ENCODE measurements at regions not wholly inside any gene's neighbourhood (a gene's known extent, or its start where the extent isn't known, plus 50 kb on each side); places are given as distances from the start of the nearest gene placed in this dataset.

- no peak for DNase-seq
Measured at GRCh38 chr11:130719220-130719915, 196.9 kb downstream of the SNX19 start.

DNA sequence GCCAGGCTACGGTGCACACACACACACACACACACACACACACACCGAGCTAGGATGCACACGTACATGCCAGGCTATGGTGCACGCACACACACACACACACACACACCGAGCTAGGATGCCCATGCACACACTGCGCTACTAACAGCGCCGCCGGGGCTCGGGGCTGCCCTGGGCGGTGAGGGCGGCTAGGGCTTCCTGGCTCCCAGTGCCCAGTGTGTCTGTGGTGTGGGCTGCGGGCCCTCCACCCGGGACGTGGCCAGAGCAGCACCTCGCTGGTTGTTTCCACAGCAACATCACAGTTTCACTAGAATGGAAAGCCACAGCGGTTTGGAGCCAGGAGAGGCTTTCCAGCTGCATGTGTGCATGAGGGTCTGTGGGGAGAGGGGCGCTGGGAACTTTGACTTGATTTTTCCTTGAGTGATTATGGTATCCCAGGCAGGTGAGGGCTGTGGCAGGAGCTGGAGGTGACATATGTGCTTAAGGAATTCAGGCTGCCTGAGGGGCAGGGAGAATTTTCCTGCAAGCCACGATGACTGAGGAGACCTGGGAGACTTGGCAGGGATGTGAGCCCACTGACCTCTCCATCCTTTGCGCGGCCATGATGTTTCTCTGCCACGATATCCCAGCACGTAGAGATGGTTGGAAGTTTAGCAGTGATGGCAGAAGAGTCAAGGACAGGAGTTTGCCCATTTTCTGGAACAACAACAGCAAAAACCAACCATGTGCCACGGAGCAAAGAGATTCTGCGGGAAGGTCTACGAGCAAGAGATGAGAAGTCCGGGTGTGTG lies 195.9 kb downstream of the SNX19 start:
- DNase-seq, result no peak

DNA sequence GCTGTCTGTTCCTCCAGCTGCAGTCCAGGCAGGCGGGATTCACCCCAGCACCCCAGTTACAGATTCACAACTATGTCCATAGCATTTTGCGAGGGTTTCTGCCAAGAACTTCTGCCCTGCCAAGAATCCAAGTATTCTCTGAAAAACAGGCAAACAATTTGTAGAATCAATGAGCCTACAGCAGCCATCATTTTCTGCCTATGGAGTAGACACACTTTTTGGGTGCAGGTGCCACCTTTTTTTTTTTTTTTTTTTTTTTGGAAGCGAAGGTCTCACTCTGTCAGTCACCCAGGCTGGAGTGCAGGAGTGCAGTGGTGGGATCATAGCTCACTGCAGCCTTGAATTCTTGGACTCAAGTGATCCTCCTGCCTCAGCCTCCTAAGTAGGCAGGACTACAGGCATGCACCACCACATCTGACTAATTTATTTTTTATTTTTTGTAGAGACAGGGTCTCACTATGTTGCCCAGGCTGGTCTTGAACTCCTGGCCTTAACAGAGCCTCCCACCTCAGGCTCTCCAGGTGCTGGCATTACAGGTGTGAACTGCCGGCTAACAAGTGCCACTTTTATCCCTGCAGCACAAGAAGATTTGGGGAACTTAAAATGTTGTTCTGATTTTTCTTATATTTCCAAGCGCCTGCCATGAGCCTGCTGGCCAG lies 195.1 kb downstream of the SNX19 start:
- DNase-seq, result no peak

DNA sequence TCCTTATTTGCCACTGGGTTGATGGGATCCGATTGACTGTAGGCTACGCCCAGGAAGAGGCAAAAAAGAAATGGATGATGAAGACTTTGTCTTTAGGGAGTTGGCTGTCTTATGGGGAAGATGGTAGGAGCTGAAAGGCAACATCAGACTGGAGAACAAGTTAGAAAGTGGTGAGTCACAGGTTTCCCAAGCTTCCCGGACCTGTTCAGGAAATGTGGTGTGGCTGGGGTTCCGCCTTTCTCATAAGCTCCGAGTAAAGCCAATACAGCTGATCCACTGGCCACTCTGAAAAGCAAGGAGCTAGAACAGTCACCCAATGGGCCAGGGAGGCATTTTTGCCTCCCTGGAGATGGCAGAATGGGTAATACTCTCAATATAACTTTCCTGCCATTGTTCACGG lies 194.5 kb downstream of the SNX19 start:
- DNase-seq, result no peak

DNA sequence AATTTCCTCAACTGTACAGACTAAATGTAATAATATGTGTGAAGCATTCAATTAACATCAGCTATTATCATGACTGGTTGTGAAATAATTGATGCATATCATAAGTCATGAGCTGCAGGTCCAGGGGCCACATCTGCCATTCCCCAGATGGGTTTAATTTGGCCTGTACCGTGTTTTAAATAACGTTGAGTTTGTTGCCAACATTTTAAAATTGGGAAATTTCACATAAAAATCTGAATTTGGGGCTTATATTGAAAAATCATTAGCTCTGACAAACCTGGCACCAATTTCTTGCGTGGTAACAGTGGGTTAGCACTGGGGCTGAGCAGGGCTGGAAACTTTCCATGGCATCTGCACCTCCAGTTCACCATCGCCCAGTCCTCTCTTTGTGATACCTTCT lies 193.9 kb downstream of the SNX19 start:
- DNase-seq, result no peak

- DNase-seq, result no peak
Measured at GRCh38 chr11:130725421-130726233, 190.7 kb downstream of the SNX19 start.

DNA sequence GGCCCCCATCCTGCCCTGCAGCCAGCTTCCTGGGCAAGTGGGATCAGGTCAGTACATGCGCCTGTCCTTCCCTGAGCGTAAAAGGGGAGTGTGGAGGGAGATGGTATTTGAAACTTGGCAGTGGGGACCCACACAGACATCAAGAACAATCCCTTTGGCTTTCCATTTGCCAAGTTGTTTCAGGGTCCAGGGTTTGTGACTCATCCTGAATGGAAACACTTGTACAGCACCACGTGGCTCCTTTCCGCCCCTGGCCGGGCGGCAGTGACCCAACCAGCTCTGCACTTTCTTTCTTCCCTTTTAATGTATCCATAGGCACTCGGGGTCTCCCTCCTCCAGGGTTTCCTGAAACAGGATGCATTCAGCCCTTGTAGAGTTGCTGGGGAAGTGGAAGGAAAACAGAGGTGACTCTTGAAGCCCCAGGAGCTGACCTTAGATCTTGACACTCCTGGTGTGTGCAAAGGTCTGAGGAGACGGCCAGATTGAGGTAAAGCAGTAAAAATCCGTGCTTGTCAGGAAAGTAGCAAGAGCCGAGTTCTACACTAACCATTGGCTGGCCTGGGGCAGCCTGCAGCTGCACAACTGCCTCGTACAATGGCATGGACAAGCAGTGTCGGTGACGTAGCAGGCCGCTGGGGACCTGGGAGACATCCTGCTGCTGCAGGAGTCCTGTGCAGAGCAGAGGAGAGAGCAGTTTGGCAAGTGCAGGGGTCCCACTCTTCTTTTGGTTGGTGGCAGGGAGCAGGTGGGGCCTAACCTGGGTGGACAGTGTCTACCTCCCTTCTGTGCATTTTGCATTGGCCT lies 189.8 kb downstream of the SNX19 start:
- DNase-seq, result no peak

DNA sequence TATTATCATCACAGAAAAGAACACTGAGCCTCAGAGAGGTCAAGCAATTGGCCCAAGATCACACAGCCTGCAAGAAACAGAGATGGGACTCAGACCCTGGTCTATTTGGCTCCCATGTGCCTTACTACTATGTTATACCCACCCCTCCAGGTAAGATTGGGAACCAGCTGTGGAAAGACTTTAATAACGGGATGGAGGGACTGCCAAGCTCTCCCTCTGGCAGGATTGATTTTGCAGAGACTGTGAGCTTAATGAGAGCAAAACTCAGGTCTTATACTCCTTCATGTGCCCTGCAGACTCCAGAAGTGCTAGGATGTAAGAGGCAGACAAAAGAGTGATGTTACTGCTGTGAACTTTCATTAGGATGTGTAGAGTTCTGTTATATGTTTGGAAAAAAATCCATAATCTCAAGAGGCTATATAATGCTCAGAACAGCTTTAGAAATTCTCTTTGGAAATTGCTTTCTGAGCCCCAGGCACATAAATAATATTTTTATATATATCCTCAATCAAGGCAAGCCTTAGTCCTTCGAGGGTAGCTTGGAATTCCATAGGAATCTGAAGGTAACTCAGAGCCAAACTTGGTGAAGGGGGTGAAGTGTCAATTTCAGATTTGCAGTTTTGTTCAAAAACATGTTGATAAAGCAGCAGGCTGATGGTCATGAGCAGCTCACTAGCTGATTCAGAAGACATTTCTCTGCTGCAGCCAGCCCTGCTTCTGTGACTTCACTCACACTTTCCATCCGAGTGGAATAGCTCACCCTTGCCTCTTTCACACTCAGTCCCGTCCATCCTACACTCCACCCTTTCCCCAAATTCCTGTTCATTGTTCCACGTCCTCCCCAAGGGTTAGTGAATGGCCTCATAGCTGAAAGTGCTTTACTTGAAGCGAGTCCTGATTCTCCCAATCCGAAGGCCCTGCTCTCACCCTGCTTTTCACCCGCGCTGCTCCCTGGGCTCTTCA lies 188.8 kb downstream of the SNX19 start:
- no peak for DNase-seq

DNA sequence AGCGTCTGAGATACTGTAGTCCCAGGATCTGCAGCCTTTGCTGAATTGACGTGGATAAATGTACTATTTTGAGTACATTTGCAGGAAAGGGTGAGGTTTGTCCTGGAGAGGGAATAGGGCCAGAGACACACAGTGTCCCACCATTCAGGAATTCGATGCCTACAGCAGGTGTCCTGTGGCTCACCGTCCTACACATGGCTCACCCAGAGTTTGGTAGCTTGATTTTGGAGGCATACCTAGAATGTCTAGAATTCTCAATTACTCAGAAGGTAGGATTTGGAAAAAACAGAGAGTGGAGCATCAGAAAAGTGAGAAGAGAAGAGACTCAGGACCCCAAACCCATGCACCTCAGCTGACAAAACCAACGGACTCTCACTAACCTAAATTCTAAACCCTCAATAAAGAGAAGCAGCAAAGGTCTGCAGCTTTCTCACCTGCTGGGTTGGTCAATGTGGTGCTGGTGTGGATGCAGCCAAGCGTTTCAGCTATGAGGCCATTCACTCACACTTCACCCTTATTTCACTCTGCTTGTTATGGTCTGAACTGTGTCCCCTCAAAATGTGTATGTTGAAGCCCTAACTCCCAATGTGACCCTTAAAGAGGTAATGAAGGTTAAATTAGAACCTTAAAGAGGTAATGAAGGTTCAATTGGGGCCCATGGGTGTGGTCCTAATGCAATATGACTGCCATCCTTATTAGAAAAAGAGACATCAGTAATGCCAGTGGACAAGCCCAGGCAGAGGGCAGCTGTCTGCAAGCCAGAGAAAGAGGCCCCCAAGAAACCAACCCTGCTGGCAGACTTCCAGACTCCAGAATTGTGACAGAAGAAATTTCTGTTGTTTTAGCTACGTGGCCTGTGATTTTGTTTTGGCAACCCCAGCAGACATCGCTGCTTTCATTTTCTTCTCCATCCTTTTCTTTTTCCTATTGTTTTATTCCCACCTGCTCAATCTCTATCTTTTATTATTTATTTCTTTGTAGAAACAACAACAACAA lies 187.8 kb downstream of the SNX19 start:
- no peak for DNase-seq

DNA sequence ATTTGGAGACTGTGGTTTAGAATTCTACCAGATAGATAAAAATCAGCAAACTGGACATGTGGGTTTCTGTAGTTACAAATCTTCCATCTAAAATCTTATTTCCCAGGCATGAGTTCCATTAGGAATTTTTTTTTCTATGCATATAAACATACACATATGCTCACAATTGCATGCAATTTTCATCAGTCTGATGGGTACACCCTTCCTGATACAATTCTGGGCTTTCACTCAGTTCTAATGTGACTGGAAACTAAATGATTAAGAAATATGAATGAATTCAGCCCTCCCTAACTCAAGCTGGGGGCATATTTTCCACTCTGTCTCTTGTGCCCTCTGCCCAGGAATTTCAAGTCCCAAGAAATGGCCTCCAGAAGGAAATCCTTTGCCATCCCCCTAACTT lies 187.1 kb downstream of the SNX19 start:
- DNase-seq, result no peak

- no peak for DNase-seq
Measured at GRCh38 chr11:130729678-130730300, 186.5 kb downstream of the SNX19 start.

DNA sequence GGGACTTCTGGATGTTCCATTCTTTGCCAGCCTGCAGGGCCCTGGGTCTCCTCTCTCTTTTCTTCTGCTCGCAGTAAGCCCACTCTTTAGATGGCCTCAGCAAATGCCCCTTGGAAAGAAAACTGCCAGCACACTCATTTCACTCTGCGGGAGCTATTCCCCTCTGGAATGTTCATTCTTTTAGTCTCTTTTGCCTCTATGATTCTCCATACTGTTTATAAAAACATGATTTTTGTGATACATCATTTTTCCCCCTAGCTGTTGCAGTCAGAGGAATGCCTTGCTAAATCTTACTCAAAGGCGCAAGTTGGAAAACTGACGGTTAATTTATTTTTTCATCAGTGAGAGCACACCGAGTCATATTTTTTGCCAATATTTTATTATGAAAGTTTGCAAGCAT lies 184.9 kb downstream of the SNX19 start:
- no peak for DNase-seq

DNA sequence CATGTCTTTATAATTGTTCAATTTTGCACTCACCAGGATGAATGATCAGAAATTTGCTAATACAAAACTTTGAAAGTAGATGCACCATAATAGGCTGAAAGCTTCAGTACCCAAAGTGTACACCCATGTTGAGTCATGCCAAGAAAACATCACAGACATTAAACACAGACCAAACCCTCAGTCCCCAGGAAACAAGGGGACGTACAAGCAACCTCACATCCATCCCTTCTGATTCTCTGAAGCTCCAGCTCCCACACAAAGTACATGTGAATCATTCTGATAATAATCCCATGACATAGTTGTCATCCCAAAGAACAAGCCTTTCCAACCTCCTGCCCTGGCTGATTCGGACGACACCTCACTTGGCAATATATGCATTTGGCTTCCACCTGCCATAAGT lies 183.8 kb downstream of the SNX19 start:
- DNase-seq, result no peak

- no peak for DNase-seq
Measured at GRCh38 chr11:130737041-130737830, 179.0 kb downstream of the SNX19 start.

- DNase-seq, result no peak
Measured at GRCh38 chr11:130737866-130738431, 178.3 kb downstream of the SNX19 start.

DNA sequence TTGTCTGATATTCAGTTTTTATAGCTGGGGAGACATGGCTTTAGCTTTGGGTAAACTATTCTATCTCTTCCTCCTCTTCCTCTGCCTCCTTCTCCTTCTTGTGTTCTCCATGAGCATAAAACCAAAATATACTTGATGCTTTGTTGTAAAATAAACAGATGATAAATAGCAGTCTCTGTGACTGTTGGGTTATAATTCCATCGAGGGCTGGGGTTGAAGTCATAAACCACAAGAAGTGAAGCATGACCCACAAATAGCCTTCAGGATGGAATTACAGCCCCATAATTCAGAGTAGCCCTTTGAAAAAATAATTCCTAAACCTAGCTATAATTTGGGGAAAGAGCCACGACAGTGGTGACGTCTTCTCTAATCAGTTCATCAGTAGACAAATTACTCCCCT lies 177.7 kb downstream of the SNX19 start:
- DNase-seq, result no peak

DNA sequence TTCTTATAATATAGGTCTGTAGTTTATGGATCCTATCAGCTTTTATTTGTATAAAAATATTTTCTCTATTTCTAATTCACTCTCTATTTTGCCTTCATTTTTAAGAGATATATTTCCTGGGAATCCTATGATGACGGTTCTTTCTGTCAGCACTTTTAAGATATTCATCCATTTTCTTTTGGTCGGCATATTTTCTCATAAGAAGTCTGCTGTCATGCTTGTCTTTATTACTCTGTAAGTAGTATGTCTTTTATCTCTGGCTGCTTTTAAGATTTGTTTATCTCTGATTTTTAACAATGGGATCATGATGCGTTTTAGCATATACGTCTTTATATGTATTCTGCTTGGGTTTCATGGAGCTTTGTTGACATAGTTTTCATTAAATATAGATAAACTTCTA lies 175.5 kb downstream of the SNX19 start:
- no peak for DNase-seq

DNA sequence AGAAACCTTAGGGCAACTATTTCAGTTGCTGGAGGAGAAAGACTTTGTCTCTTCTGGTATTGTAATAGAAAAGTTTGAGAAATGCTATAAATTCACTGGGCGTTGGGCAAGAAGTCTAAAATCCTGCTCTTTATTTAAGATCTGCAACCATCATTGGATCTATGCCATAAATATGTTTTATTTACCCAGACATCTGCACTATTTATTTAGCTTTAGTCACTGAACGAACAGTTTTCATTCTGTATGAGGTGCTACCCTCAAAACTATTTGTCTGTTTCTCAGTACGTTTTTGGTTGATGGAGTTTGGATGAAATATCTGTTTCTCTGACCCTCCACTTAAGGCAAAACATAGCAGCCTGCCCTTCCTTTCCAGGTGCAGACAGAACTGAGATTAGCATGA lies 171.5 kb downstream of the SNX19 start:
- DNase-seq, result no peak

Measured in DMS153 (cell line).